ENCODE measurements at regions not wholly inside any gene's neighbourhood (a gene's known extent, or its start where the extent isn't known, plus 50 kb on each side); places are given as distances from the start of the nearest gene placed in this dataset.

GRCh38 chr11:71302534-71302909 lies 50.1 kb upstream of the SHANK2 start:
- TF ChIP-seq SUZ12 (IDR thresholded peaks at IDR 0.05; ENCODE audit: extremely low read depth, insufficient read depth, insufficient read length) = no peak
- TF ChIP-seq YY1 (IDR thresholded peaks at IDR 0.05; ENCODE audit: insufficient read depth, insufficient read length) = no peak
- Histone ChIP-seq H3K27me3 (ENCODE audit: insufficient read depth, insufficient read length) (no peaks in the 10 kb centered on the region), H3K36me3 (ENCODE audit: insufficient read depth, insufficient read length, low read length) (no peaks in the 10 kb centered on the region), H3K9me3 (ENCODE audit: insufficient read depth, low read length) (no peaks in the 10 kb centered on the region), H3K4me1 (ENCODE audit: insufficient read depth, insufficient read length) (peaks cover 6% of the 10 kb centered on the region), H3K4me3 (ENCODE audit: insufficient read length, low read depth) (no peak overlapping the region), H3K9ac (ENCODE audit: insufficient read length, low read depth) (no peak overlapping the region)
- DNase-seq (ENCODE audit: low read depth, low spot score) = no peak

Measured in NT2/D1 (cell line).